ENCODE measurements at regions not wholly inside any gene's neighbourhood (a gene's known extent, or its start where the extent isn't known, plus 50 kb on each side); places are given as distances from the start of the nearest gene placed in this dataset.

- DNase-seq (no peak), ATAC-seq (no peak)
- Histone ChIP-seq H3K27ac (no peak overlapping the region), H3K4me3 (no peak overlapping the region), H3K9me3 (no peaks in the 10 kb centered on the region), H3K27me3 (no peaks in the 10 kb centered on the region), H3K36me3 (no peaks in the 10 kb centered on the region), H3K4me1 (no peaks in the 10 kb centered on the region)
- no peak for TF ChIP-seq POLR2A (IDR thresholded peaks at IDR 0.05)
- TF ChIP-seq CTCF (IDR thresholded peaks at IDR 0.05) = no peak
- WGBS (ENCODE audit: insufficient coverage, low coverage, low lambda C conversion rate, missing lambda C conversion rate) = 86% methylated on average over 2 of the region's 3 CpGs
- intact Hi-C loops (cut with DNase I) = loop anchor here in 1 of 2 donors (10.0 kb wide), 1 partner anchor 226 kb away; no protein-coding TSS in a partner anchor
These were observed 54.3 kb upstream of the LRCH1 start for GRCh38 chr13:46498650-46499049.

GRCh38 chr13:46496086-46496485 is 56.9 kb upstream of the LRCH1 start:
- 86% methylated on average over 4 of the region's 4 CpGs for WGBS (ENCODE audit: insufficient coverage, low coverage, low lambda C conversion rate, missing lambda C conversion rate)
- Histone ChIP-seq H3K36me3 (no peaks in the 10 kb centered on the region), H3K4me3 (no peak overlapping the region), H3K4me1 (no peaks in the 10 kb centered on the region), H3K9me3 (no peaks in the 10 kb centered on the region), H3K27ac (no peak overlapping the region), H3K27me3 (no peaks in the 10 kb centered on the region)
- ATAC-seq (no peak), DNase-seq (no peak)
- no peak for TF ChIP-seq POLR2A (IDR thresholded peaks at IDR 0.05)
- TF ChIP-seq CTCF (IDR thresholded peaks at IDR 0.05) = no peak
- intact Hi-C loops (cut with DNase I) = loop anchor here in 1 of 2 donors (10.0 kb wide), 1 partner anchor 229 kb away; no protein-coding TSS in a partner anchor

DNA sequence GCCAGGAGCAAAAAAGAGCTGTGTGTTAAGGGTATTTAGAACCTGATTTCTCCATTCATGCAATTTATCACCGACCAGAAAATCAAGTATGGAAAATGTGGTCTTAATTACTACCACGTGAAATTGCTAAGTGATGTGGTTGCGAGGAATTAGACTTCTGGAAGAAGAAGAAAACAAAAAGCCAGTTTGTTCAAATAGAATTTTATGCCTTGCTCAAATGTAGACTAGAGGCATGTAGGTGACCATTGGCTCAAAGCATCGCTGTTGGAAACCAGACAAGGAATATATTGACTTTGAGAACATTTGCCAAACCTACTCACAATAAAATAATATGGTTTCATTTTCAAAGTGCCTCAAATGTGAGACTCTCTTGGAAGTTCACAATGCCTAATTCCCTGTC is 57.3 kb upstream of the LRCH1 start:
- Histone ChIP-seq H3K4me1 (no peaks in the 10 kb centered on the region), H3K36me3 (no peaks in the 10 kb centered on the region), H3K9me3 (no peaks in the 10 kb centered on the region), H3K27me3 (no peaks in the 10 kb centered on the region), H3K27ac (no peak overlapping the region), H3K4me3 (no peak overlapping the region)
- TF ChIP-seq CTCF (IDR thresholded peaks at IDR 0.05) = no peak
- TF ChIP-seq POLR2A (IDR thresholded peaks at IDR 0.05) = no peak
- peak in 1 of 4 donors; percentile 21 for ATAC-seq
- 77% methylated on average over 4 of the region's 4 CpGs for WGBS (ENCODE audit: insufficient coverage, low coverage, low lambda C conversion rate, missing lambda C conversion rate)
- no peak for DNase-seq
- intact Hi-C loops (cut with DNase I) = loop anchor here in 1 of 2 donors (10.0 kb wide), 1 partner anchor 229 kb away; no protein-coding TSS in a partner anchor

GRCh38 chr13:46495066-46495465 is 57.9 kb upstream of the LRCH1 start:
- Histone ChIP-seq H3K9me3 (no peaks in the 10 kb centered on the region), H3K4me1 (no peaks in the 10 kb centered on the region), H3K27ac (no peak overlapping the region), H3K4me3 (no peak overlapping the region), H3K27me3 (no peaks in the 10 kb centered on the region), H3K36me3 (no peaks in the 10 kb centered on the region)
- ATAC-seq (no peak), DNase-seq (no peak)
- intact Hi-C loops (cut with DNase I) = loop anchor here in 1 of 2 donors (10.0 kb wide), 1 partner anchor 230 kb away; no protein-coding TSS in a partner anchor
- no peak for TF ChIP-seq POLR2A (IDR thresholded peaks at IDR 0.05)
- no peak for TF ChIP-seq CTCF (IDR thresholded peaks at IDR 0.05)

GRCh38 chr13:46492946-46493345 is 60.0 kb upstream of the LRCH1 start:
- intact Hi-C loops (cut with DNase I) = loop anchor here in 1 of 2 donors (10.0 kb wide), 1 partner anchor 232 kb away; no protein-coding TSS in a partner anchor
- 0% methylated on average over 1 of the region's 1 CpG for WGBS (ENCODE audit: insufficient coverage, low coverage, low lambda C conversion rate, missing lambda C conversion rate)

More at GRCh38 chr13:46492946-46493345, 60.0 kb upstream of the LRCH1 start:
- Histone ChIP-seq H3K36me3 (no peaks in the 10 kb centered on the region), H3K27me3 (no peaks in the 10 kb centered on the region), H3K9me3 (no peaks in the 10 kb centered on the region), H3K27ac (no peak overlapping the region), H3K4me3 (no peak overlapping the region), H3K4me1 (no peaks in the 10 kb centered on the region)
- peak; percentile 59 to 75 (median 66) for ATAC-seq
- DNase-seq = no peak
- TF ChIP-seq CTCF (IDR thresholded peaks at IDR 0.05) (peak; percentile 56 to 69 (median 60)), POLR2A (IDR thresholded peaks at IDR 0.05) (no peak)
